ENCODE measurements at regions not wholly inside any gene's neighbourhood (a gene's known extent, or its start where the extent isn't known, plus 50 kb on each side); places are given as distances from the start of the nearest gene placed in this dataset.

GRCh38 chr7:125246706-125247105, 317.1 kb upstream of the POT1 start:
- no peaks in the 10 kb centered on the region for H3K36me3 ChIP-seq (ENCODE audit: insufficient read depth, low read length)
- Mint-ChIP-seq H3K27me3 (no peaks in the 10 kb centered on the region), H3K36me3 (ENCODE audit: low read depth) (no peaks in the 10 kb centered on the region), H3K27ac (no peak overlapping the region), H3K9me3 (no peaks in the 10 kb centered on the region), H3K4me3 (no peak overlapping the region), H3K4me1 (ENCODE audit: low read depth) (no peaks in the 10 kb centered on the region)
- intact Hi-C loops (cut with DNase I, micrococcal nuclease): no loop called here
- peaks cover 0 to 4% of the 10 kb centered on the region in 2 experiments for H3K9me3 ChIP-seq (ENCODE audit: control insufficient read depth in 1 of 2, insufficient read depth in 1 of 2, low read length in 2 of 2)
- H3K4me1 ChIP-seq (ENCODE audit: insufficient read depth, low read length): no peaks in the 10 kb centered on the region
- H3K4me3 ChIP-seq (ENCODE audit: low read length): no peak overlapping the region
- TF ChIP-seq CTCF (IDR thresholded peaks at IDR 0.05): no peak
- POLR2A ChIA-PET: no interaction called here
- DNase-seq: no peak
- no peak overlapping the region for H3K27ac ChIP-seq (ENCODE audit: low read depth in 1 of 2, low read length in 2 of 2)
- no peaks in the 10 kb centered on the region for H3K27me3 ChIP-seq (ENCODE audit: control insufficient read depth in 1 of 2, insufficient read depth in 2 of 2, low read length in 2 of 2)
- no peak for ATAC-seq (ENCODE audit: poor library complexity)
- CTCF ChIA-PET: no interaction called here

GRCh38 chr7:125241548-125241947, 311.9 kb upstream of the POT1 start:
- no peaks in the 10 kb centered on the region for H3K36me3 Mint-ChIP-seq (ENCODE audit: low read depth)
- no peak for DNase-seq
- H3K9me3 Mint-ChIP-seq: peaks cover 2% of the 10 kb centered on the region

GRCh38 chr7:125222596-125222995, 293.0 kb upstream of the POT1 start:
- POLR2A ChIA-PET: no interaction called here
- Mint-ChIP-seq H3K27ac (no peak overlapping the region), H3K27me3 (no peaks in the 10 kb centered on the region), H3K4me1 (ENCODE audit: low read depth) (no peaks in the 10 kb centered on the region), H3K36me3 (ENCODE audit: low read depth) (no peaks in the 10 kb centered on the region), H3K9me3 (peaks cover 6% of the 10 kb centered on the region), H3K4me3 (no peak overlapping the region)
- Histone ChIP-seq H3K27me3 (ENCODE audit: control insufficient read depth in 1 of 2, insufficient read depth in 2 of 2, low read length in 2 of 2) (no peaks in the 10 kb centered on the region), H3K36me3 (ENCODE audit: insufficient read depth, low read length) (no peaks in the 10 kb centered on the region), H3K27ac (ENCODE audit: low read depth in 1 of 2, low read length in 2 of 2) (no peak overlapping the region), H3K4me1 (ENCODE audit: insufficient read depth, low read length) (no peaks in the 10 kb centered on the region), H3K9me3 (ENCODE audit: control insufficient read depth in 1 of 2, insufficient read depth in 1 of 2, low read length in 2 of 2) (no peaks in the 10 kb centered on the region), H3K4me3 (ENCODE audit: low read length) (no peak overlapping the region)
- ATAC-seq (ENCODE audit: poor library complexity): no peak
- CTCF ChIA-PET: no interaction called here
- intact Hi-C loops (cut with DNase I, micrococcal nuclease): no loop called here
- DNase-seq: no peak
- no peak for TF ChIP-seq CTCF (IDR thresholded peaks at IDR 0.05)

More at GRCh38 chr7:125241548-125241947, 311.9 kb upstream of the POT1 start:
- no peak overlapping the region for H3K4me3 Mint-ChIP-seq
- H3K27ac Mint-ChIP-seq: no peak overlapping the region
- POLR2A ChIA-PET: no interaction called here
- no peaks in the 10 kb centered on the region for H3K4me1 Mint-ChIP-seq (ENCODE audit: low read depth)
- Histone ChIP-seq H3K9me3 (ENCODE audit: control insufficient read depth in 1 of 2, insufficient read depth in 1 of 2, low read length in 2 of 2) (peaks cover 0 to 3% of the 10 kb centered on the region in 2 experiments), H3K27ac (ENCODE audit: low read depth in 1 of 2, low read length in 2 of 2) (no peak overlapping the region), H3K36me3 (ENCODE audit: insufficient read depth, low read length) (no peaks in the 10 kb centered on the region), H3K27me3 (ENCODE audit: control insufficient read depth in 1 of 2, insufficient read depth in 2 of 2, low read length in 2 of 2) (no peaks in the 10 kb centered on the region), H3K4me3 (ENCODE audit: low read length) (no peak overlapping the region), H3K4me1 (ENCODE audit: insufficient read depth, low read length) (no peaks in the 10 kb centered on the region)
- CTCF ChIA-PET: no interaction called here
- H3K27me3 Mint-ChIP-seq: no peaks in the 10 kb centered on the region
- no peak for ATAC-seq (ENCODE audit: poor library complexity)
- intact Hi-C loops (cut with DNase I, micrococcal nuclease): no loop called here
- no peak for TF ChIP-seq CTCF (IDR thresholded peaks at IDR 0.05)

Measured in CD4-positive, alpha-beta T cell (primary cell).